ENCODE measurements at regions not wholly inside any gene's neighbourhood (a gene's known extent, or its start where the extent isn't known, plus 50 kb on each side); places are given as distances from the start of the nearest gene placed in this dataset.

DNA sequence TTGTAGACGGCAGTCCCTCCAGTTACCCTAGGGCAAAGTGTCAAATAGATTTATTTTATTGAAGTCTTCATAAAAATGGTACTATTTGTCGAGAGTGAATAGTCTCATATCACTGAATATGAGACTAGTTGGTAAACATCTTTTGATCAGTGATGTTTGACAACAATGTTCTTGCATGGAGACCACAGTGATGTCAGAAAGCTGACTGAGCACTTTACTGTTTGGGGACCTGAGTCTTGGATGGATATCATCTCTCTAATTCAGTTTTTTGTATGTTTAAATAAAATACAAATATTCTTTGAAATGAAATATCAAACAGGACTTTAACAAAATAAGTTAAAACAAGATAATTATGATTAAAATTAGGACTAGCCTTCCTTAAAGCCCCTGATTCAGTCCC, 1315.4 kb upstream of the NRXN1 start:
- TF ChIP-seq EZH2 (IDR thresholded peaks at IDR 0.05; ENCODE audit: insufficient read depth, poor library complexity, severe bottlenecking) (no peak), EZH2phosphoT487 (IDR thresholded peaks at IDR 0.05; ENCODE audit: insufficient read depth, low read depth) (no peak)

All from GM23248 (cell line).